SK-N-SH treated with all-trans-retinoic acid at 6 μM for 48 hours (cell line): ENCODE measurements at regions not wholly inside any gene's neighbourhood (a gene's known extent, or its start where the extent isn't known, plus 50 kb on each side); places are given as distances from the start of the nearest gene placed in this dataset.

Experiments
- ATAC-seq: fragments of 200-7000 bp; cut with Tn5 transposase; 3 replicates; pipeline ENCODE4 v1.9.1; 2020; ENCODE audit warnings: mild to moderate bottlenecking, moderate library complexity
- ARNTL ChIP-seq: fragments of 450-650 bp; formaldehyde crosslinking; IDR thresholded peaks from 2 replicates; pipeline ENCODE4 v1.5.0; 2020; ENCODE audit warnings: low read depth, mild to moderate bottlenecking, moderate library complexity, borderline replicate concordance
- BACH2 ChIP-seq: fragments of 250-450 bp; sonication (Bioruptor Pico); IDR thresholded peaks from 2 replicates; pipeline ENCODE4 v1.9.0; 2021; ENCODE audit warnings: mild to moderate bottlenecking, borderline replicate concordance
- CSDC2 ChIP-seq: fragments of 250-450 bp; sonication (Bioruptor Pico); IDR thresholded peaks from 2 replicates; pipeline ENCODE4 v1.5.0; 2020; ENCODE audit warnings: mild to moderate bottlenecking, moderate library complexity
- ESRRG ChIP-seq: fragments of 250-450 bp; sonication (Bioruptor Pico); IDR thresholded peaks from 2 replicates; pipeline ENCODE4 v1.6.1; 2021; ENCODE audit warnings: mild to moderate bottlenecking
- GLIS3 ChIP-seq: fragments of 250-450 bp; sonication (Bioruptor Pico); IDR thresholded peaks from 2 replicates; pipeline ENCODE4 v1.5.0; 2020; ENCODE audit warnings: mild to moderate bottlenecking, moderate library complexity
- ISL1 ChIP-seq: fragments of 250-450 bp; sonication (Bioruptor Pico); IDR thresholded peaks from 2 replicates; pipeline ENCODE4 v2.1.2; 2022; ENCODE audit warnings: mild to moderate bottlenecking, moderate library complexity
- OSR1 ChIP-seq: fragments of 250-450 bp; sonication (Bioruptor Pico); IDR thresholded peaks from 2 replicates; pipeline ENCODE4 v1.8.0; 2022; ENCODE audit warnings: moderate library complexity, mild to moderate bottlenecking, inconsistent platforms
- PPARA ChIP-seq: fragments of 250-450 bp; sonication (Bioruptor Pico); IDR thresholded peaks from 2 replicates; pipeline ENCODE4 v1.5.0; 2020; ENCODE audit warnings: mild to moderate bottlenecking, borderline replicate concordance
- RARB ChIP-seq: fragments of 250-450 bp; sonication (Bioruptor Pico); IDR thresholded peaks from 2 replicates; pipeline ENCODE4 v1.8.0; 2021; ENCODE audit warnings: mild to moderate bottlenecking, moderate library complexity
- SNAI2 ChIP-seq: fragments of 250-450 bp; sonication (Bioruptor Pico); IDR thresholded peaks from 2 replicates; pipeline ENCODE4 v1.5.0; 2020; ENCODE audit warnings: mild to moderate bottlenecking, moderate library complexity
- TCF4 ChIP-seq: fragments of 250-450 bp; sonication (Bioruptor Pico); IDR thresholded peaks from 2 replicates; pipeline ENCODE4 v1.8.0; 2021; ENCODE audit warnings: mild to moderate bottlenecking, moderate library complexity, borderline replicate concordance
- TOX ChIP-seq: fragments of 250-450 bp; sonication (Bioruptor Pico); IDR thresholded peaks from 2 replicates; pipeline ENCODE4 v1.8.0; 2021; ENCODE audit warnings: mild to moderate bottlenecking, moderate library complexity, borderline replicate concordance
- ZC3H10 ChIP-seq: fragments of 250-450 bp; sonication (Bioruptor Pico); IDR thresholded peaks from 2 replicates; pipeline ENCODE4 v1.5.1; 2021; ENCODE audit warnings: mild to moderate bottlenecking, moderate library complexity
- ZFP3 ChIP-seq: fragments of 250-450 bp; sonication (Bioruptor Pico); IDR thresholded peaks from 2 replicates; pipeline ENCODE4 v1.5.0; 2020; ENCODE audit warnings: mild to moderate bottlenecking, moderate library complexity
- ZFP30 ChIP-seq: fragments of 450-650 bp; formaldehyde crosslinking; IDR thresholded peaks from 2 replicates; pipeline ENCODE4 v1.5.0; 2022; ENCODE audit warnings: mild to moderate bottlenecking, moderate library complexity
- ZNF565 ChIP-seq: fragments of 450-650 bp; formaldehyde crosslinking; conservative IDR thresholded peaks from 2 replicates; pipeline ENCODE4 v1.5.0; 2020; ENCODE audit warnings: low read depth, mild to moderate bottlenecking, moderate library complexity
- ZNF70 ChIP-seq: fragments of 450-650 bp; formaldehyde crosslinking; IDR thresholded peaks from 2 replicates; pipeline ENCODE4 v1.5.0; 2020; ENCODE audit warnings: mild to moderate bottlenecking, moderate library complexity
- ZNF8 ChIP-seq: fragments of 450-650 bp; formaldehyde crosslinking; IDR thresholded peaks from 2 replicates; pipeline ENCODE4 v1.5.0; 2020; ENCODE audit warnings: mild to moderate bottlenecking, moderate library complexity
- TF ChIP-seq, protein P1 (sequence below): fragments of 250-450 bp; sonication (Bioruptor Pico); IDR thresholded peaks from 2 replicates; pipeline ENCODE4 v1.5.1; 2020; ENCODE audit warnings: low read depth, mild to moderate bottlenecking, moderate library complexity
- TF ChIP-seq, protein P2 (sequence below): fragments of 250-450 bp; sonication (Bioruptor Pico); IDR thresholded peaks from 2 replicates; pipeline ENCODE4 v1.8.0; 2021; ENCODE audit warnings: low read depth, mild to moderate bottlenecking, moderate library complexity, borderline replicate concordance
- TF ChIP-seq, protein P3 (sequence below): fragments of 250-450 bp; sonication (Bioruptor Pico); IDR thresholded peaks from 2 replicates; pipeline ENCODE4 v1.5.0; 2020; ENCODE audit warnings: mild to moderate bottlenecking, moderate library complexity
- TF ChIP-seq, protein P4 (sequence below): fragments of 250-450 bp; sonication (Bioruptor Pico); IDR thresholded peaks from 2 replicates; pipeline ENCODE4 v1.5.1; 2021; ENCODE audit warnings: mild to moderate bottlenecking, moderate library complexity
- TF ChIP-seq, protein P5 (sequence below): fragments of 250-450 bp; sonication (Bioruptor Pico); IDR thresholded peaks from 2 replicates; pipeline ENCODE4 v1.8.0; 2020; ENCODE audit warnings: mild to moderate bottlenecking, moderate library complexity, borderline replicate concordance

DNA sequence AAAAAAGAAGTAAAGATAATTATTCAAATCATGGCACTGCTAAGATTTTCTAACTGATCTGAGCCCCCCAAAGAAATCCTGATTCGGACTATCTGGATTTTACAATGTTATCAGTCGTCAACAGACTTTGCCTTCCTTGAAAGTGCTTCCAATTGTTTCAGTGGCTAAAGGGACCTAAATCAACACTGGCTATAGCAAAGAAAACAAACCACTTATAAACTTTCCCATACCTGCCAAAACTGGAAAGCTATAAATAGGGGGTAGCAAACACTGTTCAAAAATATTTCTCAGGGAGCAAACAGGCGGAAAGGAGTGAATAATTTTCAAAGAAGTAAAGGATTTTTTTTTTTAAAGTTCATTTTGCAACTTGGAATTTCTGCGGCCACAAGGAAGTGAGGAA, 105.6 kb upstream of the LIFR start:
- TF ChIP-seq, protein P1, sequence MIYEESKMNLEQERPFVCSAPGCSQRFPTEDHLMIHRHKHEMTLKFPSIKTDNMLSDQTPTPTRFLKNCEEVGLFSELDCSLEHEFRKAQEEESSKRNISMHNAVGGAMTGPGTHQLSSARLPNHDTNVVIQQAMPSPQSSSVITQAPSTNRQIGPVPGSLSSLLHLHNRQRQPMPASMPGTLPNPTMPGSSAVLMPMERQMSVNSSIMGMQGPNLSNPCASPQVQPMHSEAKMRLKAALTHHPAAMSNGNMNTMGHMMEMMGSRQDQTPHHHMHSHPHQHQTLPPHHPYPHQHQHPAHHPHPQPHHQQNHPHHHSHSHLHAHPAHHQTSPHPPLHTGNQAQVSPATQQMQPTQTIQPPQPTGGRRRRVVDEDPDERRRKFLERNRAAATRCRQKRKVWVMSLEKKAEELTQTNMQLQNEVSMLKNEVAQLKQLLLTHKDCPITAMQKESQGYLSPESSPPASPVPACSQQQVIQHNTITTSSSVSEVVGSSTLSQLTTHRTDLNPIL = no peak
- no peak for TF ChIP-seq PPARA (CRISPR knock-in tag)
- TF ChIP-seq ZFP3 (CRISPR knock-in tag) = no peak
- TF ChIP-seq ISL1 (CRISPR knock-in tag) = no peak
- no peak for TF ChIP-seq ZFP30 (CRISPR knock-in tag)
- TF ChIP-seq, protein P2, sequence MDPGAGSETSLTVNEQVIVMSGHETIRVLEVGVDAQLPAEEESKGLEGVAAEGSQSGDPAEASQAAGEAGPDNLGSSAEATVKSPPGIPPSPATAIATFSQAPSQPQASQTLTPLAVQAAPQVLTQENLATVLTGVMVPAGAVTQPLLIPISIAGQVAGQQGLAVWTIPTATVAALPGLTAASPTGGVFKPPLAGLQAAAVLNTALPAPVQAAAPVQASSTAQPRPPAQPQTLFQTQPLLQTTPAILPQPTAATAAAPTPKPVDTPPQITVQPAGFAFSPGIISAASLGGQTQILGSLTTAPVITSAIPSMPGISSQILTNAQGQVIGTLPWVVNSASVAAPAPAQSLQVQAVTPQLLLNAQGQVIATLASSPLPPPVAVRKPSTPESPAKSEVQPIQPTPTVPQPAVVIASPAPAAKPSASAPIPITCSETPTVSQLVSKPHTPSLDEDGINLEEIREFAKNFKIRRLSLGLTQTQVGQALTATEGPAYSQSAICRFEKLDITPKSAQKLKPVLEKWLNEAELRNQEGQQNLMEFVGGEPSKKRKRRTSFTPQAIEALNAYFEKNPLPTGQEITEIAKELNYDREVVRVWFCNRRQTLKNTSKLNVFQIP (CRISPR knock-in tag) = no peak
- no peak for TF ChIP-seq SNAI2
- ATAC-seq = no peak

DNA sequence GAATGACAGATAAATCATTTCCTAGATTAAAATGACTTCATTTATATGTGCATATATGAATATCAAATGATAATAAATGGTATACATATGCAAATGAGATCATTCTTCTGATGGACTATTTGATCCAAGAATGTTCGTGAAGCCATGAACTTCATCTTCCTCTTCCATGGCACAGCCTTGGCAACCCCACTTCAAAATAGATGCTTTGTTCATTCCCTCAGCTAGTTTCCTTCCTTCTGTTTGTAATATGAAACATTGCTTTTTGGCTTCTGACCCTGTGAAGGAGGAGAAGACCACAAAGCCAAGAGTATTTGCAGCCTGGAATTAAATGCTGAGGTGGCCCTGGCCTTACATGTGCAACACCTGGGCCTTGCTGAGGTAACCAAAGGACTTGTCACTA, 106.8 kb upstream of the LIFR start:
- no peak for ATAC-seq
- TF ChIP-seq PPARA (CRISPR knock-in tag) = no peak
- no peak for TF ChIP-seq ZNF8
- TF ChIP-seq, protein P1 = no peak
- TF ChIP-seq ZNF70 = no peak
- TF ChIP-seq ISL1 (CRISPR knock-in tag) = no peak
- no peak for TF ChIP-seq BACH2 (CRISPR knock-in tag)
- no peak for TF ChIP-seq RARB
- TF ChIP-seq TOX (CRISPR knock-in tag) = no peak

DNA sequence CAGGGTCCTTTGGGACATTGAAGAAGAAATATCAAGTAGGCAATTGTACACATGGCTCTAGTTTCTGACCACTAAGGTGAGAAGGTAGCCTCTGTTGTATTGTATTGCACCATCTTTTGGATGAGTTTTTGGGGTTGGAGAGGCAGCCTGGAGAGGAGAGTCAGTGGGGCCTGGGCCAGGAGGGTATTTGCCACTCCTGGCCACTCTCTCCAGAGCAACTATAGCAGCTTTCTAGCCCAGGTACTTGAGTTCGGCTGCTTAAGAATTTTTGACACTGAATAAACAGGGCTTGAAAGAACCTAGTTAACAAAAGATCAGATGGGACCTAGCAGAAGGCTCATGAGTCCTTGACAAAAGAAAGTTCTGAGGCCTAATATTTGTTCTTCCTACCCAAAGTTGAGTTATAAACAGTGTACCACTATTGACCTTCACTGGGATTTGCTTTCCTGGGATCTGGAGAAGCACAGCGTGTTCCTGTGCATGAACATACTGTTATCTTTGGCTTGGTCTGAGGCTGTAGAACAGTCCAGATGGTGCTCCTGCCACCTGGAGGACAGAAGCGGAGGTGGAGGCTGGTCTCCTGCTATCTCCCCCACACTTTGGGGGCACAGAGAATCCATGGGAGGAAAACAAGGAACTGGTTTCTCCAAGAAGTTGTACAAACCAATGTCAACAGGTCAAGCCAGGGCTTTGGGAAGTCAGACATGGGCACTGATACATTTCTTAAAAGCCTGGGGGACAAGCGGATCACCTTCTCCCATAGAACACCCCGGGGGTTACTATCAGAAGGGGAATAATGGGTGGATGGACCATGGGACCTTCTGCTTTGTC, 110.4 kb upstream of the LIFR start:
- peak; percentile 82 for ATAC-seq
- TF ChIP-seq ZNF8 = no peak
- TF ChIP-seq OSR1 (CRISPR knock-in tag) = no peak
- no peak for TF ChIP-seq ZC3H10
- no peak for TF ChIP-seq RARB
- TF ChIP-seq, protein P3, sequence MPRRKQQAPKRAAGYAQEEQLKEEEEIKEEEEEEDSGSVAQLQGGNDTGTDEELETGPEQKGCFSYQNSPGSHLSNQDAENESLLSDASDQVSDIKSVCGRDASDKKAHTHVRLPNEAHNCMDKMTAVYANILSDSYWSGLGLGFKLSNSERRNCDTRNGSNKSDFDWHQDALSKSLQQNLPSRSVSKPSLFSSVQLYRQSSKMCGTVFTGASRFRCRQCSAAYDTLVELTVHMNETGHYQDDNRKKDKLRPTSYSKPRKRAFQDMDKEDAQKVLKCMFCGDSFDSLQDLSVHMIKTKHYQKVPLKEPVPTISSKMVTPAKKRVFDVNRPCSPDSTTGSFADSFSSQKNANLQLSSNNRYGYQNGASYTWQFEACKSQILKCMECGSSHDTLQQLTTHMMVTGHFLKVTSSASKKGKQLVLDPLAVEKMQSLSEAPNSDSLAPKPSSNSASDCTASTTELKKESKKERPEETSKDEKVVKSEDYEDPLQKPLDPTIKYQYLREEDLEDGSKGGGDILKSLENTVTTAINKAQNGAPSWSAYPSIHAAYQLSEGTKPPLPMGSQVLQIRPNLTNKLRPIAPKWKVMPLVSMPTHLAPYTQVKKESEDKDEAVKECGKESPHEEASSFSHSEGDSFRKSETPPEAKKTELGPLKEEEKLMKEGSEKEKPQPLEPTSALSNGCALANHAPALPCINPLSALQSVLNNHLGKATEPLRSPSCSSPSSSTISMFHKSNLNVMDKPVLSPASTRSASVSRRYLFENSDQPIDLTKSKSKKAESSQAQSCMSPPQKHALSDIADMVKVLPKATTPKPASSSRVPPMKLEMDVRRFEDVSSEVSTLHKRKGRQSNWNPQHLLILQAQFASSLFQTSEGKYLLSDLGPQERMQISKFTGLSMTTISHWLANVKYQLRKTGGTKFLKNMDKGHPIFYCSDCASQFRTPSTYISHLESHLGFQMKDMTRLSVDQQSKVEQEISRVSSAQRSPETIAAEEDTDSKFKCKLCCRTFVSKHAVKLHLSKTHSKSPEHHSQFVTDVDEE = no peak
- TF ChIP-seq ZFP30 (CRISPR knock-in tag) = no peak
- TF ChIP-seq ZNF565 = no peak
- TF ChIP-seq GLIS3 (CRISPR knock-in tag) = no peak
- TF ChIP-seq ISL1 (CRISPR knock-in tag) = no peak
- no peak for TF ChIP-seq ESRRG (CRISPR knock-in tag)
- no peak for TF ChIP-seq CSDC2
- TF ChIP-seq ARNTL (CRISPR knock-in tag) = no peak
- no peak for TF ChIP-seq BACH2 (CRISPR knock-in tag)
- no peak for TF ChIP-seq SNAI2

DNA sequence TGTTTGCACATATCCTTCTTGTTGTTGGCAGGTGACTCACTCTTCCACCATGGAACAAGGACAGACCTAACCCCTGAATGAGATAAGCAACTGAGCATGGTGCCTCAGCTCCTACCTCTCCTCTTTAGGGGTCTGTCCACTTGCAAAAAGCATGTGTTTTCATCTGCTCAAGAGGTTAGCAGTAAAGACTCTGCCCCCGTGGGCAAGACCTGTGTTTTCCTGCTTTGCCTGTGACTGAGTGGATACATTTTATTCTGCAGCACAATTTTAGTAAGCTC, 111.0 kb upstream of the LIFR start:
- no peak for ATAC-seq
- TF ChIP-seq ZFP30 (CRISPR knock-in tag) = no peak
- no peak for TF ChIP-seq ISL1 (CRISPR knock-in tag)
- TF ChIP-seq, protein P4, sequence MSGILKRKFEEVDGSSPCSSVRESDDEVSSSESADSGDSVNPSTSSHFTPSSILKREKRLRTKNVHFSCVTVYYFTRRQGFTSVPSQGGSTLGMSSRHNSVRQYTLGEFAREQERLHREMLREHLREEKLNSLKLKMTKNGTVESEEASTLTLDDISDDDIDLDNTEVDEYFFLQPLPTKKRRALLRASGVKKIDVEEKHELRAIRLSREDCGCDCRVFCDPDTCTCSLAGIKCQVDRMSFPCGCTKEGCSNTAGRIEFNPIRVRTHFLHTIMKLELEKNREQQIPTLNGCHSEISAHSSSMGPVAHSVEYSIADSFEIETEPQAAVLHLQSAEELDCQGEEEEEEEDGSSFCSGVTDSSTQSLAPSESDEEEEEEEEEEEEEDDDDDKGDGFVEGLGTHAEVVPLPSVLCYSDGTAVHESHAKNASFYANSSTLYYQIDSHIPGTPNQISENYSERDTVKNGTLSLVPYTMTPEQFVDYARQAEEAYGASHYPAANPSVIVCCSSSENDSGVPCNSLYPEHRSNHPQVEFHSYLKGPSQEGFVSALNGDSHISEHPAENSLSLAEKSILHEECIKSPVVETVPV (CRISPR knock-in tag) = no peak
- TF ChIP-seq, protein P5, sequence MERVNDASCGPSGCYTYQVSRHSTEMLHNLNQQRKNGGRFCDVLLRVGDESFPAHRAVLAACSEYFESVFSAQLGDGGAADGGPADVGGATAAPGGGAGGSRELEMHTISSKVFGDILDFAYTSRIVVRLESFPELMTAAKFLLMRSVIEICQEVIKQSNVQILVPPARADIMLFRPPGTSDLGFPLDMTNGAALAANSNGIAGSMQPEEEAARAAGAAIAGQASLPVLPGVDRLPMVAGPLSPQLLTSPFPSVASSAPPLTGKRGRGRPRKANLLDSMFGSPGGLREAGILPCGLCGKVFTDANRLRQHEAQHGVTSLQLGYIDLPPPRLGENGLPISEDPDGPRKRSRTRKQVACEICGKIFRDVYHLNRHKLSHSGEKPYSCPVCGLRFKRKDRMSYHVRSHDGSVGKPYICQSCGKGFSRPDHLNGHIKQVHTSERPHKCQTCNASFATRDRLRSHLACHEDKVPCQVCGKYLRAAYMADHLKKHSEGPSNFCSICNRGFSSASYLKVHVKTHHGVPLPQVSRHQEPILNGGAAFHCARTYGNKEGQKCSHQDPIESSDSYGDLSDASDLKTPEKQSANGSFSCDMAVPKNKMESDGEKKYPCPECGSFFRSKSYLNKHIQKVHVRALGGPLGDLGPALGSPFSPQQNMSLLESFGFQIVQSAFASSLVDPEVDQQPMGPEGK = no peak
- no peak for TF ChIP-seq OSR1 (CRISPR knock-in tag)
- no peak for TF ChIP-seq ZC3H10
- TF ChIP-seq ZFP3 (CRISPR knock-in tag) = no peak
- no peak for TF ChIP-seq ZNF565
- no peak for TF ChIP-seq SNAI2
- no peak for TF ChIP-seq GLIS3 (CRISPR knock-in tag)
- TF ChIP-seq, protein P1 = no peak
- no peak for TF ChIP-seq TCF4 (CRISPR knock-in tag)
